HL-60 (cell line): ENCODE measurements at regions not wholly inside any gene's neighbourhood (a gene's known extent, or its start where the extent isn't known, plus 50 kb on each side); places are given as distances from the start of the nearest gene placed in this dataset.

Experiments
- CTCF ChIP-seq: IDR thresholded peaks from one replicate; pipeline ENCODE4 v1.5.1; 2011; ENCODE audit warnings: low read length, control low read depth, inconsistent platforms; ENCODE audit not compliant: insufficient read depth
- GABPA ChIP-seq: IDR thresholded peaks from 2 replicates; pipeline ENCODE4 v1.6.1; 2012; ENCODE audit warnings: low read depth
- POLR2AphosphoS5 ChIP-seq: IDR thresholded peaks from 2 replicates; pipeline ENCODE4 v1.6.1; 2012; ENCODE audit warnings: low read depth
- REST ChIP-seq: IDR thresholded peaks from 2 replicates; pipeline ENCODE4 v1.6.1; 2012; ENCODE audit warnings: low read depth; ENCODE audit not compliant: insufficient replicate concordance

- TF ChIP-seq CTCF (no peak), POLR2AphosphoS5 (no peak), REST (no peak), GABPA (no peak)
These were observed 382.4 kb downstream of the MAT2B start for GRCh38 chr5:163887854-163888253.
